ENCODE measurements at regions not wholly inside any gene's neighbourhood (a gene's known extent, or its start where the extent isn't known, plus 50 kb on each side); places are given as distances from the start of the nearest gene placed in this dataset.

- TF ChIP-seq ZSCAN29 (IDR thresholded peaks at IDR 0.05) (no peak), ATF2 (IDR thresholded peaks at IDR 0.05; ENCODE audit: low read length) (no peak), EED (IDR thresholded peaks at IDR 0.05; ENCODE audit: low read depth) (no peak), MAX (IDR thresholded peaks at IDR 0.05; ENCODE audit: low read depth, low read length) (no peak), HDGF (IDR thresholded peaks at IDR 0.05) (no peak)
These were observed 84.1 kb upstream of the SLC8A1 start for GRCh38 chr2:40535972-40536371.

All from GM12878 (cell line).